Endothelial cell of umbilical vein (primary cell): ENCODE measurements at regions not wholly inside any gene's neighbourhood (a gene's known extent, or its start where the extent isn't known, plus 50 kb on each side); places are given as distances from the start of the nearest gene placed in this dataset.

Experiments used
- BruUV-seq: library from RNA; stranded (reverse); fragments of 400-500 nt; replicated peaks from 2 replicates; lab custom pipeline; 2021; lab: Mats Ljungman, UMichigan
- CTCF ChIA-PET: fragments of 300-600, 350-600 bp; sonication (Branson Sonifier 250); formaldehyde crosslinking; loops from one replicate; lab custom pipeline; 2021; ENCODE audit warnings: antibody characterized with exemption, inconsistent platforms; lab: Charles Lee
- POLR2A ChIA-PET: fragments of 300-600, 350-600 bp; sonication (Branson Sonifier 250); formaldehyde crosslinking; loops from one replicate; lab custom pipeline; 2021; ENCODE audit warnings: antibody characterized with exemption, inconsistent platforms; lab: Charles Lee
- DNase-seq: peaks from one replicate; pipeline ENCODE4 v3.0.0-alpha.2; 2011; ENCODE audit warnings: low read depth, low spot score
- FAIRE-seq: peaks from 2 replicates; lab custom pipeline; 2011; peaks lifted over from hg19 to GRCh38; lab: Jason Lieb, UNC
- H2AFZ ChIP-seq: 2 replicates; pipeline ENCODE4 v1.6.0; 2012; ENCODE audit warnings: low read depth, low read length, control low read depth, inconsistent platforms
- H3K27ac ChIP-seq: 2 replicates; pipeline ENCODE4 v1.5.1; 2011; ENCODE audit warnings: low read depth, mild to moderate bottlenecking, control low read depth, low read length, moderate library complexity; ENCODE audit not compliant: insufficient read depth
- H3K27me3 ChIP-seq, 2 experiments: 2 replicates each; pipeline versions ENCODE4 v1.6.0 to v1.6.1; 2011; ENCODE audit warnings: low read length in 2 of 2, mixed read lengths in 1 of 2; ENCODE audit not compliant: control insufficient read depth in 2 of 2, insufficient read depth in 2 of 2
- H3K36me3 ChIP-seq, 2 experiments: 2 replicates in 1 of 2; 3 replicates in 1 of 2; pipeline ENCODE4 v1.5.1; 2011; ENCODE audit warnings: low read length in 2 of 2, mild to moderate bottlenecking in 1 of 2, moderate library complexity in 1 of 2; ENCODE audit not compliant: control insufficient read depth in 2 of 2, insufficient read depth in 2 of 2; ENCODE audit errors: extremely low read depth in 1 of 2
- H3K4me1 ChIP-seq: 3 replicates; pipeline ENCODE4 v1.5.1; 2011; ENCODE audit warnings: mild to moderate bottlenecking, low read length; ENCODE audit not compliant: control insufficient read depth, insufficient read depth; ENCODE audit errors: extremely low read depth
- H3K4me2 ChIP-seq: 2 replicates; pipeline ENCODE4 v1.6.1; 2011; ENCODE audit warnings: low read length, control low read depth, mixed read lengths; ENCODE audit not compliant: insufficient read depth
- H3K4me3 ChIP-seq, 3 experiments: fragments of 200-600 bp in 1 of 3; sonication (generic), shearing (Covaris generic) in 1 of 3; replicated peaks in 1 of 3; 2 replicates each; pipeline ENCODE4 v1.5.1; 2011 to 2016; ENCODE audit warnings: control low read depth in 3 of 3, low read length in 3 of 3, mild to moderate bottlenecking in 2 of 3, inconsistent platforms in 1 of 3, low read depth in 1 of 3, moderate library complexity in 1 of 3; ENCODE audit not compliant: insufficient read depth in 1 of 3
- H3K79me2 ChIP-seq: 2 replicates; pipeline ENCODE4 v1.6.0; 2012; ENCODE audit warnings: low read length, inconsistent platforms; ENCODE audit not compliant: control insufficient read depth, insufficient read depth
- H3K9ac ChIP-seq: replicated peaks from 2 replicates; pipeline ENCODE3; 2011; ENCODE audit warnings: low read length, control low read depth; ENCODE audit not compliant: insufficient read depth; ENCODE audit errors: extremely low read depth
- H3K9me1 ChIP-seq: replicated peaks from 3 replicates; pipeline ENCODE4 v1.6.0; 2011; ENCODE audit warnings: mild to moderate bottlenecking, low read length; ENCODE audit not compliant: control insufficient read depth, insufficient read depth; ENCODE audit errors: extremely low read depth
- H3K9me3 ChIP-seq: replicated peaks from 2 replicates; pipeline ENCODE4 v1.5.1; 2012; ENCODE audit warnings: low read length, inconsistent platforms; ENCODE audit not compliant: control insufficient read depth, insufficient read depth
- H4K20me1 ChIP-seq: replicated peaks from 2 replicates; pipeline ENCODE3; 2011; ENCODE audit warnings: mild to moderate bottlenecking, low read length; ENCODE audit not compliant: control insufficient read depth, insufficient read depth; ENCODE audit errors: extremely low read depth
- EZH2 ChIP-seq: IDR thresholded peaks from 2 replicates; pipeline ENCODE4 v1.6.1; 2012; ENCODE audit warnings: borderline replicate concordance, low read depth, mild to moderate bottlenecking, moderate library complexity, low read length, inconsistent platforms; ENCODE audit not compliant: severe bottlenecking
- FOS ChIP-seq: IDR thresholded peaks from 2 replicates; pipeline ENCODE4 v1.6.1; 2011; ENCODE audit warnings: mild to moderate bottlenecking, low read length, moderate library complexity, borderline replicate concordance; ENCODE audit not compliant: insufficient read depth
- GATA2 ChIP-seq: IDR thresholded peaks from 2 replicates; pipeline ENCODE4 v1.7.0; 2011; ENCODE audit warnings: low read depth, mild to moderate bottlenecking, moderate library complexity, mixed read lengths, low read length; ENCODE audit not compliant: insufficient read length, insufficient read depth
- JUN ChIP-seq: IDR thresholded peaks from 2 replicates; pipeline ENCODE4 v1.6.1; 2011; ENCODE audit warnings: borderline replicate concordance, low read depth; ENCODE audit not compliant: insufficient read length, insufficient read depth
- MYC ChIP-seq: IDR thresholded peaks from one replicate; pipeline ENCODE4 v1.6.1; 2011; ENCODE audit warnings: mild to moderate bottlenecking, low read depth, low read length
- POLR2A ChIP-seq: IDR thresholded peaks from 2 replicates; pipeline ENCODE4 v1.6.1; 2012; ENCODE audit warnings: low read depth, mild to moderate bottlenecking, control low read depth, low read length
- POLR2AphosphoS5 ChIP-seq: IDR thresholded peaks from 2 replicates; pipeline ENCODE4 v1.6.1; 2012; ENCODE audit warnings: low read depth, mild to moderate bottlenecking, control low read depth, low read length, moderate library complexity; ENCODE audit not compliant: insufficient read depth
- dilution Hi-C: fragments of 300-500 bp; cut with MboI; formaldehyde crosslinking; loops from one replicate; pipeline ENCODE4 v1.15.0; 2019; ENCODE audit warnings: low sequenced_read_pairs; ENCODE audit not compliant: extremely low pct_ligation_motif_present
- intact Hi-C: fragments of 100-400 bp; cut with micrococcal nuclease; formaldehyde crosslinking; loops from one replicate; pipeline ENCODE4 v1.10.0; 2022
- TF ChIP-seq, protein P1 (sequence below): IDR thresholded peaks from 2 replicates; pipeline ENCODE4 v1.6.1; 2011; ENCODE audit not compliant: insufficient read depth, insufficient read length
- TF ChIP-seq, protein P2 (sequence below), 2 donors: IDR thresholded peaks; 1 replicate in 1 of 2; 2 replicates in 1 of 2; pipeline ENCODE4 v1.5.1; 2011; ENCODE audit warnings: low read length in 2 of 2, mild to moderate bottlenecking in 2 of 2, moderate library complexity in 2 of 2, control low read depth in 1 of 2, inconsistent platforms in 1 of 2, low read depth in 1 of 2; ENCODE audit not compliant: insufficient read depth in 1 of 2; ENCODE audit errors: extremely low read depth in 1 of 2

DNA sequence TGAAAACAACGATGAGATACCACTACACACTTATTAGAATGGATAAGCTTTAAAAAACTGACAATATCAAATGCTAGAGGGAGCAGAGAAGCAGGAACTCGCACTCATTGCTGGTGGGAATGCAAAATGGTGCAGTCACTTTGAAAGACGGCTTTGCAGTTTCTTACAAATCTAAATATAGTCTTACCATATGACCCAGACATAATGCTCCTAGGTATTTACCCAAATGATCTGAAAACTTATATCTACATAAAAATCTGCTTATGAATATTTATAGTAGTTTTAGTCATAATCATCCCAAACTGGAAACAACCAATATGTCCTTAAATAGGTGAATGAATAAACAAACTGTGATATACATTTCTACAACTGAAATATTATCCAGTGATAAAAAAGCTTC lies 430.9 kb downstream of the MATN1 start:
- intact Hi-C loops = no loop called here
- H2AFZ ChIP-seq = no peak overlapping the region
- H3K9me3 ChIP-seq = no peaks in the 10 kb centered on the region
- ChIA-PET CTCF (no interaction called here), POLR2A (no interaction called here)
- no peaks in the 10 kb centered on the region for H3K36me3 ChIP-seq
- no peaks in the 10 kb centered on the region for H3K79me2 ChIP-seq
- H3K27me3 ChIP-seq = no peaks in the 10 kb centered on the region
- no peaks in the 10 kb centered on the region for H4K20me1 ChIP-seq
- FAIRE-seq (no peak), DNase-seq (no peak)
- H3K9me1 ChIP-seq = no peaks in the 10 kb centered on the region
- H3K4me3 ChIP-seq = no peak overlapping the region
- dilution Hi-C loops = no loop called here
- TF ChIP-seq POLR2AphosphoS5 = no peak
- no peak for TF ChIP-seq MYC
- TF ChIP-seq, protein P1, sequence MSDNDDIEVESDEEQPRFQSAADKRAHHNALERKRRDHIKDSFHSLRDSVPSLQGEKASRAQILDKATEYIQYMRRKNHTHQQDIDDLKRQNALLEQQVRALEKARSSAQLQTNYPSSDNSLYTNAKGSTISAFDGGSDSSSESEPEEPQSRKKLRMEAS = no peak
- no peak for TF ChIP-seq EZH2
- no peak for TF ChIP-seq FOS
- no peak for TF ChIP-seq POLR2A
- no peak for TF ChIP-seq GATA2
- TF ChIP-seq, protein P2, sequence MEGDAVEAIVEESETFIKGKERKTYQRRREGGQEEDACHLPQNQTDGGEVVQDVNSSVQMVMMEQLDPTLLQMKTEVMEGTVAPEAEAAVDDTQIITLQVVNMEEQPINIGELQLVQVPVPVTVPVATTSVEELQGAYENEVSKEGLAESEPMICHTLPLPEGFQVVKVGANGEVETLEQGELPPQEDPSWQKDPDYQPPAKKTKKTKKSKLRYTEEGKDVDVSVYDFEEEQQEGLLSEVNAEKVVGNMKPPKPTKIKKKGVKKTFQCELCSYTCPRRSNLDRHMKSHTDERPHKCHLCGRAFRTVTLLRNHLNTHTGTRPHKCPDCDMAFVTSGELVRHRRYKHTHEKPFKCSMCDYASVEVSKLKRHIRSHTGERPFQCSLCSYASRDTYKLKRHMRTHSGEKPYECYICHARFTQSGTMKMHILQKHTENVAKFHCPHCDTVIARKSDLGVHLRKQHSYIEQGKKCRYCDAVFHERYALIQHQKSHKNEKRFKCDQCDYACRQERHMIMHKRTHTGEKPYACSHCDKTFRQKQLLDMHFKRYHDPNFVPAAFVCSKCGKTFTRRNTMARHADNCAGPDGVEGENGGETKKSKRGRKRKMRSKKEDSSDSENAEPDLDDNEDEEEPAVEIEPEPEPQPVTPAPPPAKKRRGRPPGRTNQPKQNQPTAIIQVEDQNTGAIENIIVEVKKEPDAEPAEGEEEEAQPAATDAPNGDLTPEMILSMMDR (IDR thresholded peaks at IDR 0.05; ENCODE audit: extremely low read depth in 1 of 2, insufficient read depth in 1 of 2, low read depth in 1 of 2, low read length in 2 of 2) = no peak
- TF ChIP-seq JUN = no peak
- no peak overlapping the region for H3K4me2 ChIP-seq
- no peak overlapping the region for H3K27ac ChIP-seq
- H3K4me1 ChIP-seq = no peaks in the 10 kb centered on the region
- BruUV-seq = no TSS peak
- H3K9ac ChIP-seq = no peak overlapping the region
